ENCODE measurements at regions not wholly inside any gene's neighbourhood (a gene's known extent, or its start where the extent isn't known, plus 50 kb on each side); places are given as distances from the start of the nearest gene placed in this dataset.

DNA sequence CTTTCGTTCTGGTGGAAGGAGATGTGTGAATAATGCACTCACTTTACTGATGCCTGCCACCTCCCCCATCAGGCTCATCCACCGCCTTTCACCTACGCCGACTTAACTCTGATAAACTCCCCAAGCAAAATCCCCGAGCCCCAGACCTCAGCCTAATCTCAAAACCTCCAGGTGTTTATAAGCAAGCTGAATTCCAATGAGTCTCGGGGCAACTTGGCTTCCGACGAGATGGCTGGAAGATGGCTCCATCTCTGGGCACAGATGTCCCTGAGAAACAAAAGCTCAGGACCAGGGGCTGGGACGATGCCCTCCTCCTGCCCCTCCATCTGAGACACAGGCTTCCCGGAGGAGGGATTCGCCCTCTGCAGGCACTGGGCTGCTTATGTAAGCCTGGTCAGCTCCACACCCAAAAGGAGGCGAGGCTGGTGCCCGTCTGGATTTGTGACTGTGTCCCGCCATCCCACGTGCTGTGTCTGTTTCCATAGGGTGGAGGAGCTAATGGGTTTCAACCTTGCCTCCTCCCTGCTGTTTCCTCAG is 386.4 kb upstream of the TNRC6C start:
- TF ChIP-seq POLR2A (IDR thresholded peaks at IDR 0.05), result no peak
- TF ChIP-seq, protein P1, sequence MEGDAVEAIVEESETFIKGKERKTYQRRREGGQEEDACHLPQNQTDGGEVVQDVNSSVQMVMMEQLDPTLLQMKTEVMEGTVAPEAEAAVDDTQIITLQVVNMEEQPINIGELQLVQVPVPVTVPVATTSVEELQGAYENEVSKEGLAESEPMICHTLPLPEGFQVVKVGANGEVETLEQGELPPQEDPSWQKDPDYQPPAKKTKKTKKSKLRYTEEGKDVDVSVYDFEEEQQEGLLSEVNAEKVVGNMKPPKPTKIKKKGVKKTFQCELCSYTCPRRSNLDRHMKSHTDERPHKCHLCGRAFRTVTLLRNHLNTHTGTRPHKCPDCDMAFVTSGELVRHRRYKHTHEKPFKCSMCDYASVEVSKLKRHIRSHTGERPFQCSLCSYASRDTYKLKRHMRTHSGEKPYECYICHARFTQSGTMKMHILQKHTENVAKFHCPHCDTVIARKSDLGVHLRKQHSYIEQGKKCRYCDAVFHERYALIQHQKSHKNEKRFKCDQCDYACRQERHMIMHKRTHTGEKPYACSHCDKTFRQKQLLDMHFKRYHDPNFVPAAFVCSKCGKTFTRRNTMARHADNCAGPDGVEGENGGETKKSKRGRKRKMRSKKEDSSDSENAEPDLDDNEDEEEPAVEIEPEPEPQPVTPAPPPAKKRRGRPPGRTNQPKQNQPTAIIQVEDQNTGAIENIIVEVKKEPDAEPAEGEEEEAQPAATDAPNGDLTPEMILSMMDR (IDR thresholded peaks at IDR 0.05), result no peak
